ENCODE measurements at regions not wholly inside any gene's neighbourhood (a gene's known extent, or its start where the extent isn't known, plus 50 kb on each side); places are given as distances from the start of the nearest gene placed in this dataset.
"Not testable (repeated sequence)": the region's sequence is repeated elsewhere in the genome, so short reads cannot be mapped to it uniquely, and the experiment has no call there.

- DNase-seq: no peak
Measured at GRCh38 chr4:15164571-15164970, 162.3 kb downstream of the CPEB2 start.

GRCh38 chr4:15167743-15168142 lies 165.5 kb downstream of the CPEB2 start:
- DNase-seq: no peak

- DNase-seq: no peak
Measured at GRCh38 chr4:15168759-15169158, 166.5 kb downstream of the CPEB2 start.

GRCh38 chr4:15171725-15172124 lies 169.4 kb downstream of the CPEB2 start:
- DNase-seq: no peak

GRCh38 chr4:15173251-15173650 lies 171.0 kb downstream of the CPEB2 start:
- no peak for DNase-seq

GRCh38 chr4:15174168-15174567 lies 171.9 kb downstream of the CPEB2 start:
- not testable (repeated sequence) for DNase-seq

- DNase-seq: not testable (repeated sequence)
Measured at GRCh38 chr4:15179842-15180241, 177.6 kb downstream of the CPEB2 start.

- no peak for DNase-seq
Measured at GRCh38 chr4:15182600-15183220, 180.4 kb downstream of the CPEB2 start.

- no peak for DNase-seq
Measured at GRCh38 chr4:15186149-15186548, 183.9 kb downstream of the CPEB2 start.

GRCh38 chr4:15186806-15187205 lies 184.5 kb downstream of the CPEB2 start:
- no peak for DNase-seq

GRCh38 chr4:15188605-15189539 lies 186.6 kb downstream of the CPEB2 start:
- DNase-seq: no peak

GRCh38 chr4:15194520-15194919 lies 192.2 kb downstream of the CPEB2 start:
- DNase-seq: no peak

- DNase-seq: no peak
Measured at GRCh38 chr4:15197005-15197404, 194.7 kb downstream of the CPEB2 start.

- no peak for DNase-seq
Measured at GRCh38 chr4:15198070-15198727, 195.9 kb downstream of the CPEB2 start.

GRCh38 chr4:15201782-15202181 lies 199.5 kb downstream of the CPEB2 start:
- no peak for DNase-seq

GRCh38 chr4:15202481-15202880 lies 200.2 kb downstream of the CPEB2 start:
- DNase-seq: no peak

GRCh38 chr4:15206526-15206925 lies 204.2 kb downstream of the CPEB2 start:
- not testable (repeated sequence) for DNase-seq

- DNase-seq: no peak
Measured at GRCh38 chr4:15213302-15213970, 211.2 kb downstream of the CPEB2 start.

- DNase-seq: no peak
Measured at GRCh38 chr4:15215109-15215508, 212.7 kb upstream of the C1QTNF7 start.

GRCh38 chr4:15226203-15226602 lies 201.6 kb upstream of the C1QTNF7 start:
- DNase-seq: no peak

- peak; percentile 85 for DNase-seq
Measured at GRCh38 chr4:15231265-15232091, 196.4 kb upstream of the C1QTNF7 start.
